HEK293 (cell line): ENCODE measurements at regions not wholly inside any gene's neighbourhood (a gene's known extent, or its start where the extent isn't known, plus 50 kb on each side); places are given as distances from the start of the nearest gene placed in this dataset.

ENCODE experiments used
- CTCF ChIP-seq: fragments of 450-650 bp; formaldehyde crosslinking; IDR thresholded peaks from 2 replicates; pipeline ENCODE4 v1.5.1; 2016; ENCODE audit warnings: missing biosample characterization, missing genetic modification characterization
- ZNF132 ChIP-seq: fragments of 450-650 bp; formaldehyde crosslinking; IDR thresholded peaks from 2 replicates; pipeline ENCODE4 v1.5.1; 2017; ENCODE audit warnings: missing biosample characterization, missing genetic modification characterization, borderline replicate concordance
- ZNF747 ChIP-seq: fragments of 450-650 bp; formaldehyde crosslinking; IDR thresholded peaks from 2 replicates; pipeline ENCODE4 v1.5.1; 2016; ENCODE audit warnings: missing biosample characterization, missing genetic modification characterization
- ZNF791 ChIP-seq: fragments of 450-650 bp; formaldehyde crosslinking; IDR thresholded peaks from 2 replicates; pipeline ENCODE4 v1.5.1; 2016; ENCODE audit warnings: missing biosample characterization, missing genetic modification characterization

DNA sequence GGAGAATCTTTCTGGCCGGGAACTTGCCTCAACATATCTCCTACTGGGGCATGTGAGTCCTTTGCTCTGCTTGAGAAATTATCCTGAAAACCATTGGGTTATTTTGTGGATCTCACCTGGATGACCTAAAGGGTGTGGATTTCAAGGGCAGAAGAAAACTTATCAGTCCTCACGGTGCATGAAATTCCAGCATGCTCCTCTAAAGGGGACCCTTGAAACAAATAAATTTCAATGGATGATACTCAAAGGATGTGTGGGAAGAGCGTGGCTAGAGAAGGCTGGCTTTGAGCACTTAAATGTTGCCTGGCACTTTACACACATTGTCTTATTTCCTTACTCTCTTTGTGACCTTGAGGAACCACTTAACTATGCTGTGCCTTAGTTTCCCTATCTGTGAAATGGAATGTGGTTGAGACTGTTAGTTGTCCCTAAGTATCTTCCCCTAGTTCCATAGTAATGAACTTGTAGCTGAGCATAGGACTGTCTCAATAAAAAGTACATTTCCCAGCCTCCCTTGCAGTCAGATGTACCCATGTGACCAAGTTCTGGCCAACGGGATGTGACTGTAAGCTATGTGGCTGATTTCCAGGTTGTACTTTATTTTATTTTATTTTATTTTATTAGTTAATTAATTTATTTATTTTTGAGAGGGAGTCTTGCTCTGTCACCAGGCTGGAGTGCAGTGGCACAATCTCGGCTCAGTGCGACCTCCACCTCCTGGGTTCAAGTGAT, 81.9 kb upstream of the PTPN1 start:
- TF ChIP-seq ZNF791 (no peak), CTCF (tag by site-specific recombination) (no peak), ZNF747 (tag by site-specific recombination) (no peak), ZNF132 (tag by site-specific recombination) (no peak)
